MM.1S (cell line): ENCODE measurements at regions not wholly inside any gene's neighbourhood (a gene's known extent, or its start where the extent isn't known, plus 50 kb on each side); places are given as distances from the start of the nearest gene placed in this dataset.

ENCODE experiments used
- DNase-seq: peaks from one replicate; pipeline ENCODE4 v3.0.0-alpha.2; 2015
- H2AFZ ChIP-seq: fragments of 300-600 bp; sonication (generic); 2 replicates; pipeline ENCODE4 v1.6.0; 2016; ENCODE audit warnings: antibody characterized with exemption, low read length
- H3F3A ChIP-seq: fragments of 300-600 bp; sonication (generic); 2 replicates; pipeline ENCODE4 v1.6.1; 2016; ENCODE audit warnings: mild to moderate bottlenecking, antibody characterized with exemption, low read length, moderate library complexity, mixed read lengths; ENCODE audit not compliant: insufficient read depth
- H3K27ac ChIP-seq: fragments of 300-600 bp; sonication (generic); 2 replicates; pipeline ENCODE4 v1.5.1; 2016; ENCODE audit warnings: mild to moderate bottlenecking, low read length
- H3K27me3 ChIP-seq: fragments of 300-600 bp; sonication (generic); replicated peaks from 2 replicates; pipeline ENCODE4 v1.6.0; 2016; ENCODE audit warnings: low read length; ENCODE audit not compliant: insufficient read depth
- H3K36me3 ChIP-seq: fragments of 300-600 bp; sonication (generic); replicated peaks from 2 replicates; pipeline ENCODE4 v1.6.1; 2016; ENCODE audit warnings: mild to moderate bottlenecking, low read length, mixed read lengths; ENCODE audit not compliant: insufficient read depth
- H3K4me1 ChIP-seq: fragments of 300-600 bp; sonication (generic); 2 replicates; pipeline ENCODE4 v1.6.1; 2016; ENCODE audit warnings: low read length, mixed read lengths
- H3K4me2 ChIP-seq: fragments of 300-600 bp; sonication (generic); 2 replicates; pipeline ENCODE4 v1.6.0; 2016; ENCODE audit warnings: low read depth, low read length
- H3K4me3 ChIP-seq: fragments of 300-600 bp; sonication (generic); 2 replicates; pipeline ENCODE4 v1.5.1; 2016; ENCODE audit warnings: low read length, mixed read lengths
- H3K79me2 ChIP-seq: fragments of 300-600 bp; sonication (generic); 2 replicates; pipeline ENCODE4 v1.6.1; 2016; ENCODE audit warnings: mixed run types, low read length, mixed read lengths
- H3K9ac ChIP-seq: fragments of 300-600 bp; sonication (generic); 2 replicates; pipeline ENCODE4 v1.6.1; 2016; ENCODE audit warnings: low read length, mixed read lengths
- H3K9me2 ChIP-seq: fragments of 300-600 bp; sonication (generic); replicated peaks from 2 replicates; pipeline ENCODE4 v1.6.1; 2016; ENCODE audit warnings: mild to moderate bottlenecking, low read length, mixed read lengths; ENCODE audit not compliant: insufficient read depth
- H3K9me3 ChIP-seq: fragments of 300-600 bp; sonication (generic); replicated peaks from 2 replicates; pipeline ENCODE4 v1.6.1; 2016; ENCODE audit warnings: mild to moderate bottlenecking, low read length, mixed read lengths; ENCODE audit not compliant: insufficient read depth
- H4K20me1 ChIP-seq: fragments of 300-600 bp; sonication (generic); 2 replicates; pipeline ENCODE4 v1.6.1; 2016; ENCODE audit warnings: mild to moderate bottlenecking, low read length, moderate library complexity, mixed read lengths; ENCODE audit not compliant: insufficient read depth
- CTCF ChIP-seq: fragments of 300-600 bp; sonication (generic); IDR thresholded peaks from 2 replicates; pipeline ENCODE4 v1.5.1; 2016; ENCODE audit warnings: antibody characterized with exemption, low read length, mixed read lengths
- EZH2 ChIP-seq: fragments of 300-600 bp; sonication (generic); optimal IDR thresholded peaks from 2 replicates; pipeline ENCODE3; 2017; ENCODE audit warnings: low read depth, mild to moderate bottlenecking, antibody characterized with exemption, low read length, mixed read lengths
- EZH2phosphoT487 ChIP-seq: fragments of 300-600 bp; sonication (generic); IDR thresholded peaks from 2 replicates; pipeline ENCODE4 v1.6.1; 2018; ENCODE audit warnings: antibody characterized with exemption, low read length

- Histone ChIP-seq H3K9ac (no peak overlapping the region), H3K27me3 (no peaks in the 10 kb centered on the region), H3K4me1 (no peaks in the 10 kb centered on the region), H3F3A (no peaks in the 10 kb centered on the region), H3K4me2 (no peak overlapping the region), H3K4me3 (no peak overlapping the region), H3K79me2 (no peaks in the 10 kb centered on the region), H3K9me2 (no peaks in the 10 kb centered on the region), H4K20me1 (no peaks in the 10 kb centered on the region), H2AFZ (no peak overlapping the region), H3K36me3 (no peaks in the 10 kb centered on the region), H3K27ac (no peak overlapping the region), H3K9me3 (no peaks in the 10 kb centered on the region)
- DNase-seq: no peak
- TF ChIP-seq EZH2: no peak
- no peak for TF ChIP-seq EZH2phosphoT487
- no peak for TF ChIP-seq CTCF
These were observed 50.9 kb upstream of the FAM169A start for GRCh38 chr5:74916831-74917710.
